Mesenchymal stem cell (in vitro differentiated cells and primary cell): ENCODE measurements at regions not wholly inside any gene's neighbourhood (a gene's known extent, or its start where the extent isn't known, plus 50 kb on each side); places are given as distances from the start of the nearest gene placed in this dataset.
"Not testable (repeated sequence)": the region's sequence is repeated elsewhere in the genome, so short reads cannot be mapped to it uniquely, and the experiment has no call there.

Experiments
- DNase-seq: peaks from one replicate; pipeline ENCODE4 v3.0.0-alpha.2; 2013
- H2AFZ ChIP-seq: one replicate; pipeline ENCODE4 v1.6.1; 2013; ENCODE audit warnings: low read depth, mild to moderate bottlenecking, control low read depth, inconsistent platforms, low read length, moderate library complexity
- H2AK5ac ChIP-seq: 2 replicates; pipeline ENCODE4 v1.6.1; 2013; ENCODE audit warnings: low read length, moderate library complexity, mild to moderate bottlenecking, inconsistent platforms; ENCODE audit not compliant: severe bottlenecking
- H2BK120ac ChIP-seq: one replicate; pipeline ENCODE4 v1.6.1; 2013; ENCODE audit warnings: low read depth, mild to moderate bottlenecking, inconsistent platforms, low read length, moderate library complexity
- H2BK12ac ChIP-seq, 2 experiments: one replicate each; pipeline ENCODE4 v1.6.1; 2013; ENCODE audit warnings: inconsistent platforms in 2 of 2, low read length in 2 of 2, mild to moderate bottlenecking in 2 of 2, moderate library complexity in 2 of 2, control low read depth in 1 of 2
- H2BK15ac ChIP-seq: one replicate; pipeline ENCODE4 v1.6.1; 2013; ENCODE audit warnings: mild to moderate bottlenecking, low read depth, inconsistent platforms; ENCODE audit not compliant: poor library complexity, severe bottlenecking
- H2BK5ac ChIP-seq: 2 replicates; pipeline ENCODE4 v1.6.1; 2013; ENCODE audit warnings: low read depth, mild to moderate bottlenecking, low read length, control low read depth, inconsistent platforms; ENCODE audit not compliant: poor library complexity, severe bottlenecking
- H3K14ac ChIP-seq, 2 experiments: one replicate each; pipeline ENCODE4 v1.6.1; 2013; ENCODE audit warnings: inconsistent platforms in 2 of 2, low read length in 2 of 2, control low read depth in 1 of 2, mild to moderate bottlenecking in 1 of 2, moderate library complexity in 1 of 2
- H3K18ac ChIP-seq, 2 experiments: one replicate each; pipeline ENCODE4 v1.6.1; 2013; ENCODE audit warnings: inconsistent platforms in 2 of 2, low read length in 2 of 2, control low read depth in 1 of 2, low read depth in 1 of 2, mild to moderate bottlenecking in 1 of 2
- H3K23ac ChIP-seq, 2 experiments: one replicate each; pipeline ENCODE4 v1.6.1; 2013; ENCODE audit warnings: inconsistent platforms in 2 of 2, low read length in 2 of 2, mild to moderate bottlenecking in 2 of 2, moderate library complexity in 2 of 2, control low read depth in 1 of 2
- H3K27ac ChIP-seq: 2 replicates; pipeline ENCODE4 v1.5.1; 2013; ENCODE audit warnings: mild to moderate bottlenecking, moderate library complexity, low read length, control low read depth, inconsistent platforms; ENCODE audit not compliant: poor library complexity, severe bottlenecking
- H3K27me3 ChIP-seq, 2 experiments: 2 replicates each; pipeline versions ENCODE4 v1.6.1 to v1.7.0; 2013; ENCODE audit warnings: low read length in 2 of 2, mild to moderate bottlenecking in 2 of 2, moderate library complexity in 2 of 2, control low read depth in 1 of 2, inconsistent platforms in 1 of 2; ENCODE audit not compliant: control insufficient read depth in 1 of 2, insufficient read depth in 1 of 2
- H3K36me3 ChIP-seq, 2 experiments: 2 replicates each; pipeline versions ENCODE4 v1.6.1 to v1.7.0; 2013; ENCODE audit warnings: low read length in 2 of 2, control low read depth in 1 of 2, inconsistent platforms in 1 of 2, low read depth in 1 of 2, mild to moderate bottlenecking in 1 of 2; ENCODE audit not compliant: insufficient read depth in 2 of 2, control insufficient read depth in 1 of 2
- H3K4ac ChIP-seq, 2 experiments: one replicate each; pipeline ENCODE4 v1.6.1; 2013; ENCODE audit warnings: inconsistent platforms in 2 of 2, low read length in 2 of 2, mild to moderate bottlenecking in 2 of 2, moderate library complexity in 2 of 2, control low read depth in 1 of 2, low read depth in 1 of 2
- H3K4me1 ChIP-seq: 2 replicates; pipeline ENCODE4 v1.6.1; 2013; ENCODE audit warnings: low read depth, low read length, control low read depth; ENCODE audit not compliant: control insufficient read depth, insufficient read depth
- H3K4me2 ChIP-seq: 2 replicates; pipeline ENCODE4 v1.6.1; 2013; ENCODE audit warnings: low read length, mild to moderate bottlenecking, inconsistent platforms; ENCODE audit not compliant: poor library complexity, severe bottlenecking
- H3K4me3 ChIP-seq, 2 experiments: 2 replicates each; pipeline versions ENCODE4 v1.5.1 to v1.7.0; 2013; ENCODE audit warnings: low read length in 2 of 2, mild to moderate bottlenecking in 2 of 2, control low read depth in 1 of 2, low read depth in 1 of 2; ENCODE audit not compliant: insufficient read depth in 1 of 2
- H3K79me1 ChIP-seq: replicated peaks from 2 replicates; pipeline ENCODE4 v1.6.1; 2013; ENCODE audit warnings: mild to moderate bottlenecking, control low read depth, low read length, inconsistent platforms; ENCODE audit not compliant: poor library complexity, severe bottlenecking
- H3K9ac ChIP-seq: 2 replicates; pipeline ENCODE4 v1.7.0; 2013; ENCODE audit warnings: mild to moderate bottlenecking, low read length, moderate library complexity
- H3K9me3 ChIP-seq: 2 replicates; pipeline ENCODE4 v1.7.0; 2013; ENCODE audit warnings: mild to moderate bottlenecking, low read length; ENCODE audit not compliant: control insufficient read depth
- H4K8ac ChIP-seq: one replicate; pipeline ENCODE4 v1.6.1; 2013; ENCODE audit warnings: inconsistent platforms, mild to moderate bottlenecking, low read length, moderate library complexity
- H4K91ac ChIP-seq: one replicate; pipeline ENCODE4 v1.6.1; 2013; ENCODE audit warnings: mild to moderate bottlenecking, low read length, inconsistent platforms
- WGBS: methylation state at CpG from one replicate; pipeline ENCODE4 v1.1.7; 2013; ENCODE audit warnings: mixed read lengths; 5-methylcytosine and 5-hydroxymethylcytosine counted together

GRCh38 chr4:55712835-55713234 lies 76.7 kb upstream of the NMU start:
- not testable (repeated sequence) for H4K8ac ChIP-seq, H2BK5ac ChIP-seq, H3K4ac ChIP-seq, H3K23ac ChIP-seq, H3K9me3 ChIP-seq, H2BK120ac ChIP-seq, H3K79me1 ChIP-seq, H4K91ac ChIP-seq, H2BK15ac ChIP-seq, H3K4me1 ChIP-seq, H2AK5ac ChIP-seq, H2AFZ ChIP-seq, H3K36me3 ChIP-seq, H3K4me3 ChIP-seq, H3K9ac ChIP-seq, DNase-seq, H3K14ac ChIP-seq, H3K27ac ChIP-seq, H3K27me3 ChIP-seq, H3K4me2 ChIP-seq, H2BK12ac ChIP-seq, H3K18ac ChIP-seq
- WGBS, result no CpG with 5 or more reads among the region's 2 CpGs

DNA sequence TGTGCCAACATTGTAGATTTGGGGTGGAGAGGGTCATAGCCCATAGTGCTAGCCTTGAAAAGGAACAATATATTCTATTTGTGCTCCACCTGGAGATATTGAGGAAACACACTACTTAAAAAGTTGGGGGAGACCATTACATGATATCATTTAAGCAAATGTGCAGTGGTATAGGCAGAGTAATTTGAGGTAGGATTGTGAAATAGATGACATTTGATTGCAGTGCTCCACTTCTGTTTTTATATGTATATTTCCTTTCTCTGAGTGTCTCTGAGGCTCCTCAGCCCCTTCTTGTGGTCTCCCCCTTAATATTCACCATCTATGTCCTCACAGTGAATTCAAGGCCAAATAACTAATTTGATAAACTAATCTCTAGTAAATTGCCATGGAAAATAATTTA lies 85.6 kb upstream of the NMU start:
- Histone ChIP-seq H3K4me1 (no peaks in the 10 kb centered on the region), H3K27me3 (no peaks in the 10 kb centered on the region), H2AK5ac (no peak overlapping the region), H3K23ac (no peak overlapping the region), H2BK5ac (no peak overlapping the region), H3K4me2 (no peak overlapping the region), H3K14ac (no peak overlapping the region), H2BK12ac (no peak overlapping the region), H3K4ac (no peak overlapping the region), H3K18ac (no peak overlapping the region), H2AFZ (no peak overlapping the region), H3K27ac (no peak overlapping the region), H3K9ac (no peak overlapping the region), H3K36me3 (no peaks in the 10 kb centered on the region), H3K79me1 (no peaks in the 10 kb centered on the region), H4K91ac (no peak overlapping the region), H3K4me3 (no peak overlapping the region), H4K8ac (no peak overlapping the region), H2BK120ac (no peak overlapping the region), H2BK15ac (no peak overlapping the region), H3K9me3 (no peaks in the 10 kb centered on the region)
- no peak for DNase-seq

GRCh38 chr4:55722132-55722531 lies 86.0 kb upstream of the NMU start:
- Histone ChIP-seq H3K18ac (no peak overlapping the region), H2AFZ (no peak overlapping the region), H3K4me1 (no peaks in the 10 kb centered on the region), H3K27ac (no peak overlapping the region), H3K4me2 (no peak overlapping the region), H2BK12ac (no peak overlapping the region), H3K79me1 (no peaks in the 10 kb centered on the region), H2BK120ac (no peak overlapping the region), H3K4me3 (no peak overlapping the region), H3K9ac (no peak overlapping the region), H2BK15ac (no peak overlapping the region), H3K27me3 (no peaks in the 10 kb centered on the region), H3K4ac (no peak overlapping the region), H3K9me3 (no peaks in the 10 kb centered on the region), H2AK5ac (no peak overlapping the region), H3K14ac (no peak overlapping the region), H3K23ac (no peak overlapping the region), H2BK5ac (no peak overlapping the region), H4K91ac (no peak overlapping the region), H4K8ac (no peak overlapping the region), H3K36me3 (no peaks in the 10 kb centered on the region)
- WGBS, result 93% methylated on average over 6 of the region's 6 CpGs
- DNase-seq, result no peak

DNA sequence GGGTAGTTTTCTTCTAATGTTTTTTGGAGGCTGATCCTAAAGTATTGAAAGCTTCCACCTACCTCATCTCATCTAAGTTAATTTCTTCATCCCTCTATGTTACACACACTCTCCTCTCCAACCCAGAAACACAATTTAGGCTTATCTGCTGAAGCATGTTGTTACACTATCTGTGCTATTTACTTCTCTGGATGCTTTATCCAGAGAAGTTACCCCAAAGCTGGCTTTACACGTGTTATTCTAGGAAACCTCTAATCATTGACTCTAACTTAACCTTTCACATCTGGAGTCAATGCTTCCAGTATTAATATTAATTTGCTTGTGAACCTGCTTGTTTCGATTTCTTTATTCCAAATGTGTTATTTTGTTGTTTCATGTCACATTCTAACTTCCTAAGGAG lies 87.3 kb upstream of the NMU start:
- Histone ChIP-seq H2AK5ac (no peak overlapping the region), H3K4me3 (no peak overlapping the region), H3K4me1 (no peaks in the 10 kb centered on the region), H4K91ac (no peak overlapping the region), H2BK12ac (no peak overlapping the region), H3K9me3 (no peaks in the 10 kb centered on the region), H2AFZ (no peak overlapping the region), H2BK15ac (no peak overlapping the region), H4K8ac (no peak overlapping the region), H3K79me1 (no peaks in the 10 kb centered on the region), H2BK120ac (no peak overlapping the region), H2BK5ac (no peak overlapping the region), H3K27me3 (no peaks in the 10 kb centered on the region), H3K9ac (no peak overlapping the region), H3K18ac (no peak overlapping the region), H3K27ac (no peak overlapping the region), H3K4ac (no peak overlapping the region), H3K4me2 (no peak overlapping the region), H3K14ac (no peak overlapping the region), H3K36me3 (no peaks in the 10 kb centered on the region), H3K23ac (no peak overlapping the region)
- DNase-seq, result no peak
- WGBS, result no CpG with 5 or more reads among the region's 2 CpGs
